ENCODE measurements at regions not wholly inside any gene's neighbourhood (a gene's known extent, or its start where the extent isn't known, plus 50 kb on each side); places are given as distances from the start of the nearest gene placed in this dataset.

GRCh38 chr11:92698742-92699141 lies 270.7 kb upstream of the MTNR1B start (continued):
- TF ChIP-seq RAD21 (IDR thresholded peaks at IDR 0.05) (no peak), CTCF (IDR thresholded peaks at IDR 0.05; ENCODE audit: low read depth, low read length, missing input control) (no peak)

- 70% methylated on average over 8 of the region's 8 CpGs for WGBS
These were observed 267.2 kb upstream of the MTNR1B start for GRCh38 chr11:92702037-92702804.

GRCh38 chr11:92702805-92703448 lies 266.5 kb upstream of the MTNR1B start:
- no peaks in the 10 kb centered on the region for H3K9me3 ChIP-seq (ENCODE audit: control insufficient read depth in 4 of 4, low read length in 3 of 4)
- no peak overlapping the region for H3K9ac ChIP-seq (ENCODE audit: low read depth in 1 of 2, low read length in 2 of 2)
- no peak overlapping the region for H3K4me3 ChIP-seq (ENCODE audit: low read depth in 1 of 3, low read length in 3 of 3)
- no peaks in the 10 kb centered on the region for H3K36me3 ChIP-seq (ENCODE audit: control insufficient read depth in 4 of 4, insufficient read depth in 3 of 4, low read depth in 1 of 4, low read length in 3 of 4)
- H3K27me3 ChIP-seq (ENCODE audit: control insufficient read depth in 4 of 4, insufficient read depth in 4 of 4, low read length in 3 of 4), result no peaks in the 10 kb centered on the region
- no peak for DNase-seq (ENCODE audit: low spot score)
- H3K27ac ChIP-seq (ENCODE audit: low read depth in 1 of 2, low read length in 2 of 2), result no peak overlapping the region
- no peaks in the 10 kb centered on the region for H3K4me1 ChIP-seq (ENCODE audit: control insufficient read depth in 4 of 4, insufficient read depth in 4 of 4, low read length in 3 of 4)
- no peak for TF ChIP-seq SP1 (IDR thresholded peaks at IDR 0.05)
- TF ChIP-seq FOXA2 (IDR thresholded peaks at IDR 0.05), result no peak
- no peak for TF ChIP-seq EGR1 (IDR thresholded peaks at IDR 0.05; ENCODE audit: low read depth in 2 of 2)

More at GRCh38 chr11:92702037-92702804, 267.2 kb upstream of the MTNR1B start:
- H3K27ac ChIP-seq (ENCODE audit: low read depth in 1 of 2, low read length in 2 of 2), result no peak overlapping the region
- H3K27me3 ChIP-seq (ENCODE audit: control insufficient read depth in 4 of 4, insufficient read depth in 4 of 4, low read length in 3 of 4), result no peaks in the 10 kb centered on the region
- TF ChIP-seq RXRA (IDR thresholded peaks at IDR 0.05) (no peak), FOXA2 (IDR thresholded peaks at IDR 0.05) (no peak), GABPA (IDR thresholded peaks at IDR 0.05 in 1 of 2, conservative IDR thresholded peaks at IDR 0.05 in 1 of 2) (no peak)
- DNase-seq (ENCODE audit: low spot score), result no peak
- no peaks in the 10 kb centered on the region for H3K36me3 ChIP-seq (ENCODE audit: control insufficient read depth in 4 of 4, insufficient read depth in 3 of 4, low read depth in 1 of 4, low read length in 3 of 4)
- no peaks in the 10 kb centered on the region for H3K4me1 ChIP-seq (ENCODE audit: control insufficient read depth in 4 of 4, insufficient read depth in 4 of 4, low read length in 3 of 4)
- H3K4me3 ChIP-seq (ENCODE audit: low read depth in 1 of 3, low read length in 3 of 3), result no peak overlapping the region
- H3K9me3 ChIP-seq (ENCODE audit: control insufficient read depth in 4 of 4, low read length in 3 of 4), result no peaks in the 10 kb centered on the region
- H3K9ac ChIP-seq (ENCODE audit: low read depth in 1 of 2, low read length in 2 of 2), result no peak overlapping the region

GRCh38 chr11:92703449-92703830 lies 266.0 kb upstream of the MTNR1B start:
- H3K27me3 ChIP-seq (ENCODE audit: control insufficient read depth in 4 of 4, insufficient read depth in 4 of 4, low read length in 3 of 4), result no peaks in the 10 kb centered on the region
- H3K9ac ChIP-seq (ENCODE audit: low read depth in 1 of 2, low read length in 2 of 2), result no peak overlapping the region
- no peak for DNase-seq (ENCODE audit: low spot score)
- no peak overlapping the region for H3K4me3 ChIP-seq (ENCODE audit: low read depth in 1 of 3, low read length in 3 of 3)
- H3K27ac ChIP-seq (ENCODE audit: low read depth in 1 of 2, low read length in 2 of 2), result no peak overlapping the region
- TF ChIP-seq FOXA1 (IDR thresholded peaks at IDR 0.05) (no peak), RXRA (IDR thresholded peaks at IDR 0.05) (no peak), FOXA2 (IDR thresholded peaks at IDR 0.05) (no peak), HNF4G (IDR thresholded peaks at IDR 0.05) (no peak), ATF3 (IDR thresholded peaks at IDR 0.05) (no peak), EGR1 (IDR thresholded peaks at IDR 0.05; ENCODE audit: low read depth in 2 of 2) (no peak)
- H3K36me3 ChIP-seq (ENCODE audit: control insufficient read depth in 4 of 4, insufficient read depth in 3 of 4, low read depth in 1 of 4, low read length in 3 of 4), result no peaks in the 10 kb centered on the region
- WGBS, result 58% methylated on average over 3 of the region's 3 CpGs
- no peaks in the 10 kb centered on the region for H3K9me3 ChIP-seq (ENCODE audit: control insufficient read depth in 4 of 4, low read length in 3 of 4)
- no peaks in the 10 kb centered on the region for H3K4me1 ChIP-seq (ENCODE audit: control insufficient read depth in 4 of 4, insufficient read depth in 4 of 4, low read length in 3 of 4)

Data from liver (tissue), 8 donors.